ENCODE measurements at regions not wholly inside any gene's neighbourhood (a gene's known extent, or its start where the extent isn't known, plus 50 kb on each side); places are given as distances from the start of the nearest gene placed in this dataset.

DNA sequence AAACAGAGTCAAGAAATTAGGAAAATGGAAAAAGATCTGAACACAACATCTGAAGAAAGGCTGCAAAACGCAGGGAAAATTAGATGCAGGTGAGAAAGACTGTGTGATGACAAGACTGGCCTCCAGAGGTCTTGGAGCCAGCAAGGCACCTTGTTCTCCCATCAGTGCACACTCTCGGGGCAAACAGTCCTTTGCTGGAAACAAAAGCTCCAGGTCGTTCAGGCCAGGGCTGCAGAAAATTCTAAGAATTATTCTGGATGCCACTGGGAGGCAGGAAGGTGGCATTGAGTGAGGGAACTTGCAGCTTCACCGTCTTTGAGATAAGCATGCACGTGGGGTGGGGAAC is 219.9 kb upstream of the SSTR4 start:
- no peak overlapping the region for H2AFZ ChIP-seq (ENCODE audit: low read length)
- no peaks in the 10 kb centered on the region for H3K27me3 ChIP-seq (ENCODE audit: control insufficient read depth in 1 of 2, insufficient read depth in 2 of 2, low read length in 2 of 2)
- no peak for DNase-seq (ENCODE audit: low spot score)
- ATAC-seq = no peak
- in situ Hi-C loops (cut with HindIII; ENCODE audit: extremely low pct_ligation_motif_present, low pct_unique_long_range_greater_than_20kb) (no loop called here), intact Hi-C loops (cut with micrococcal nuclease; ENCODE audit: unreplicated experiment) (no loop called here)
- ChIA-PET CTCF (ENCODE audit: low intra/inter-chr PET ratio, low total read pairs) (no interaction called here), POLR2A (no interaction called here)
- H4K20me1 ChIP-seq (ENCODE audit: insufficient read depth, low read length) = no peaks in the 10 kb centered on the region
- no peaks in the 10 kb centered on the region for H3K9me3 ChIP-seq (ENCODE audit: low read length)
- H3K79me2 ChIP-seq (ENCODE audit: insufficient read depth, low read length) = no peaks in the 10 kb centered on the region
- no peaks in the 10 kb centered on the region for H3K36me3 ChIP-seq (replicated peaks in 1 of 2; ENCODE audit: control insufficient read depth in 1 of 2, insufficient read depth in 2 of 2, low read length in 2 of 2)
- H3K9ac ChIP-seq (ENCODE audit: insufficient read depth, low read depth, low read length) = no peak overlapping the region
- no TSS peak for BruUV-seq (replicated peaks)
- H3K4me3 ChIP-seq (replicated peaks in 1 of 3; ENCODE audit: insufficient read depth in 1 of 3, low read depth in 2 of 3, low read length in 3 of 3) = no peak overlapping the region
- FAIRE-seq = no peak
- TF ChIP-seq ZSCAN29 (CRISPR knock-in tag; conservative IDR thresholded peaks at IDR 0.05) (no peak), ZNF883 (CRISPR knock-in tag; IDR thresholded peaks at IDR 0.05; ENCODE audit: not compliant biosample characterization) (no peak), EHMT2 (IDR thresholded peaks at IDR 0.05; ENCODE audit: borderline replicate concordance, low read depth, low read length) (no peak), ZNF780A (CRISPR knock-in tag; IDR thresholded peaks at IDR 0.05) (no peak), MZF1 (CRISPR knock-in tag; IDR thresholded peaks at IDR 0.05; ENCODE audit: borderline replicate concordance) (no peak), POLR2AphosphoS2 (IDR thresholded peaks at IDR 0.05; ENCODE audit: low read depth, low read length) (no peak), ZNF800 (CRISPR knock-in tag; IDR thresholded peaks at IDR 0.05) (no peak), ARID2 (CRISPR knock-in tag; IDR thresholded peaks at IDR 0.05; ENCODE audit: borderline replicate concordance) (no peak), ZBTB1 (CRISPR knock-in tag; IDR thresholded peaks at IDR 0.05; ENCODE audit: borderline replicate concordance) (no peak), ZNF513 (CRISPR knock-in tag; conservative IDR thresholded peaks at IDR 0.05) (no peak), ZNF124 (CRISPR knock-in tag; IDR thresholded peaks at IDR 0.05) (no peak), TBL1XR1 (IDR thresholded peaks at IDR 0.05; ENCODE audit: borderline replicate concordance, low read length, partially characterized antibody) (no peak), GZF1 (CRISPR knock-in tag; IDR thresholded peaks at IDR 0.05) (no peak), TSC22D2 (CRISPR knock-in tag; IDR thresholded peaks at IDR 0.05; ENCODE audit: borderline replicate concordance) (no peak), GFI1 (CRISPR knock-in tag; IDR thresholded peaks at IDR 0.05; ENCODE audit: borderline replicate concordance) (no peak), ZNF891 (CRISPR knock-in tag; IDR thresholded peaks at IDR 0.05) (no peak)
- TF ChIP-seq, protein P1, sequence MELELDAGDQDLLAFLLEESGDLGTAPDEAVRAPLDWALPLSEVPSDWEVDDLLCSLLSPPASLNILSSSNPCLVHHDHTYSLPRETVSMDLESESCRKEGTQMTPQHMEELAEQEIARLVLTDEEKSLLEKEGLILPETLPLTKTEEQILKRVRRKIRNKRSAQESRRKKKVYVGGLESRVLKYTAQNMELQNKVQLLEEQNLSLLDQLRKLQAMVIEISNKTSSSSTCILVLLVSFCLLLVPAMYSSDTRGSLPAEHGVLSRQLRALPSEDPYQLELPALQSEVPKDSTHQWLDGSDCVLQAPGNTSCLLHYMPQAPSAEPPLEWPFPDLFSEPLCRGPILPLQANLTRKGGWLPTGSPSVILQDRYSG (CRISPR knock-in tag; IDR thresholded peaks at IDR 0.05) = no peak
- TF ChIP-seq, protein P2, sequence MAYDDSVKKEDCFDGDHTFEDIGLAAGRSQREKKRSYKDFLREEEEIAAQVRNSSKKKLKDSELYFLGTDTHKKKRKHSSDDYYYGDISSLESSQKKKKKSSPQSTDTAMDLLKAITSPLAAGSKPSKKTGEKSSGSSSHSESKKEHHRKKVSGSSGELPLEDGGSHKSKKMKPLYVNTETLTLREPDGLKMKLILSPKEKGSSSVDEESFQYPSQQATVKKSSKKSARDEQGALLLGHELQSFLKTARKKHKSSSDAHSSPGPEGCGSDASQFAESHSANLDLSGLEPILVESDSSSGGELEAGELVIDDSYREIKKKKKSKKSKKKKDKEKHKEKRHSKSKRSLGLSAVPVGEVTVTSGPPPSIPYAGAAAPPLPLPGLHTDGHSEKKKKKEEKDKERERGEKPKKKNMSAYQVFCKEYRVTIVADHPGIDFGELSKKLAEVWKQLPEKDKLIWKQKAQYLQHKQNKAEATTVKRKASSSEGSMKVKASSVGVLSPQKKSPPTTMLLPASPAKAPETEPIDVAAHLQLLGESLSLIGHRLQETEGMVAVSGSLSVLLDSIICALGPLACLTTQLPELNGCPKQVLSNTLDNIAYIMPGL (CRISPR knock-in tag; IDR thresholded peaks at IDR 0.05; ENCODE audit: borderline replicate concordance in 1 of 2, low read depth in 1 of 2) = no peak
- H3K27ac ChIP-seq (ENCODE audit: extremely low read length, insufficient read depth, low read length) = no peak overlapping the region
- WGBS (ENCODE audit: low lambda C conversion rate) = 0% methylated on average over 5 of the region's 5 CpGs
- no peak overlapping the region for H3K4me2 ChIP-seq (ENCODE audit: low read depth, low read length)
- no peaks in the 10 kb centered on the region for H3K4me1 ChIP-seq (ENCODE audit: insufficient read depth, low read length)

Measured in HepG2 (cell line).